GM13977 (cell line): ENCODE measurements at regions not wholly inside any gene's neighbourhood (a gene's known extent, or its start where the extent isn't known, plus 50 kb on each side); places are given as distances from the start of the nearest gene placed in this dataset.

ENCODE experiments used
- DNase-seq: peaks from one replicate; pipeline ENCODE4 v3.0.0; 2012; ENCODE audit warnings: low spot score
- CTCF ChIP-seq: IDR thresholded peaks from 2 replicates; pipeline ENCODE4 v1.5.1; 2012; ENCODE audit warnings: mild to moderate bottlenecking, control low read depth; ENCODE audit not compliant: insufficient read depth; ENCODE audit errors: extremely low read depth, missing control alignments
- in situ Hi-C: fragments of 300-500 bp; cut with MboI; formaldehyde crosslinking; loops from one replicate; pipeline ENCODE4 v1.12.0; 2022; ENCODE audit warnings: low sequenced_read_pairs, low pct_unique_long_range_greater_than_20kb, mixed read lengths, inconsistent platforms; ENCODE audit not compliant: unreplicated experiment

GRCh38 chr17:36825521-36825920 is 111.8 kb upstream of the LHX1 start:
- TF ChIP-seq CTCF: no peak
- in situ Hi-C loops: no loop called here
- no peak for DNase-seq

- in situ Hi-C loops: no loop called here
- DNase-seq: no peak
- no peak for TF ChIP-seq CTCF
Measured at GRCh38 chr17:36825951-36826350, 111.3 kb upstream of the LHX1 start.

- no peak for TF ChIP-seq CTCF
- in situ Hi-C loops: no loop called here
- no peak for DNase-seq
Measured at GRCh38 chr17:36827081-36827480, 110.2 kb upstream of the LHX1 start.

GRCh38 chr17:36829676-36830075 is 107.6 kb upstream of the LHX1 start:
- no peak for TF ChIP-seq CTCF
- in situ Hi-C loops: no loop called here
- DNase-seq: no peak

GRCh38 chr17:36833279-36833678 is 104.0 kb upstream of the LHX1 start:
- no peak for TF ChIP-seq CTCF
- no peak for DNase-seq
- in situ Hi-C loops: no loop called here

GRCh38 chr17:36835036-36835435 is 102.2 kb upstream of the LHX1 start:
- DNase-seq: no peak
- TF ChIP-seq CTCF: no peak
- in situ Hi-C loops: no loop called here

- no peak for TF ChIP-seq CTCF
- in situ Hi-C loops: no loop called here
- DNase-seq: no peak
Measured at GRCh38 chr17:36837195-36837938, 99.9 kb upstream of the LHX1 start.
